Naive thymus-derived CD4-positive, alpha-beta T cell (primary cell): ENCODE measurements at regions not wholly inside any gene's neighbourhood (a gene's known extent, or its start where the extent isn't known, plus 50 kb on each side); places are given as distances from the start of the nearest gene placed in this dataset.
"Not testable (repeated sequence)": the region's sequence is repeated elsewhere in the genome, so short reads cannot be mapped to it uniquely, and the experiment has no call there.

Experiments
- ATAC-seq: fragments of 150-1000 bp; cut with Tn5 transposase; 2 replicates; pipeline ENCODE4 v1.10.0; 2021; ENCODE audit warnings: mild to moderate bottlenecking, moderate library complexity
- CTCF ChIA-PET: fragments of 350-600 bp; sonication (Branson Sonifier 250); formaldehyde crosslinking; loops from one replicate; lab custom pipeline; 2021; ENCODE audit warnings: antibody characterized with exemption; lab: Charles Lee
- POLR2A ChIA-PET: fragments of 350-600 bp; sonication (Branson Sonifier 250); formaldehyde crosslinking; loops from one replicate; lab custom pipeline; 2021; ENCODE audit warnings: antibody characterized with exemption, inconsistent platforms; lab: Charles Lee
- DNase-seq, 9 donors: peaks; one replicate each; pipeline versions ENCODE4 v3.0.0 to v3.0.0-alpha.2; 2020 to 2022; ENCODE audit warnings: mixed read lengths in 1 of 9
- H3K27ac ChIP-seq: one replicate; pipeline ENCODE4 v1.7.0; 2013; ENCODE audit warnings: mild to moderate bottlenecking, low read depth, low read length, moderate library complexity
- H3K27me3 ChIP-seq, 2 donors: one replicate each; pipeline ENCODE4 v1.7.0; 2013; ENCODE audit warnings: low read length in 2 of 2, mild to moderate bottlenecking in 2 of 2, moderate library complexity in 2 of 2; ENCODE audit not compliant: control insufficient read depth in 2 of 2, insufficient read depth in 2 of 2
- H3K36me3 ChIP-seq, 3 experiments: 1 replicate in 2 of 3; 2 replicates in 1 of 3; pipeline ENCODE4 v1.7.0; 2013; ENCODE audit warnings: low read length in 3 of 3, mild to moderate bottlenecking in 3 of 3, moderate library complexity in 1 of 3; ENCODE audit not compliant: insufficient read depth in 3 of 3, control insufficient read depth in 2 of 3
- H3K4me1 ChIP-seq, 2 donors: one replicate each; pipeline ENCODE4 v1.7.0; 2013; ENCODE audit warnings: low read length in 2 of 2, mild to moderate bottlenecking in 2 of 2, moderate library complexity in 1 of 2; ENCODE audit not compliant: control insufficient read depth in 2 of 2, insufficient read depth in 2 of 2
- H3K4me3 ChIP-seq: 2 replicates; pipeline ENCODE4 v1.7.0; 2013; ENCODE audit warnings: mild to moderate bottlenecking, low read length
- H3K9me3 ChIP-seq, 3 experiments: 1 replicate in 2 of 3; 2 replicates in 1 of 3; pipeline ENCODE4 v1.7.0; 2013; ENCODE audit warnings: low read length in 3 of 3; ENCODE audit not compliant: control insufficient read depth in 2 of 3
- H3K27ac Mint-ChIP-seq, 9 donors: one replicate each; pipeline ENCODE4 v1.8.0; 2020 to 2022; ENCODE audit warnings: mixed read lengths in 9 of 9, mild to moderate bottlenecking in 8 of 9, moderate library complexity in 5 of 9, inconsistent platforms in 2 of 9
- H3K27me3 Mint-ChIP-seq, 5 donors: one replicate each; pipeline ENCODE4 v1.8.0; 2021 to 2022; ENCODE audit warnings: mixed read lengths in 5 of 5, mild to moderate bottlenecking in 1 of 5
- H3K36me3 Mint-ChIP-seq, 5 donors: one replicate each; pipeline ENCODE4 v1.8.0; 2020 to 2022; ENCODE audit warnings: mixed read lengths in 5 of 5, mild to moderate bottlenecking in 3 of 5, inconsistent platforms in 1 of 5
- H3K4me1 Mint-ChIP-seq, 7 donors: one replicate each; pipeline ENCODE4 v1.8.0; 2020 to 2022; ENCODE audit warnings: mixed read lengths in 7 of 7, mild to moderate bottlenecking in 3 of 7, inconsistent platforms in 1 of 7
- H3K4me3 Mint-ChIP-seq, 10 donors: one replicate each; pipeline ENCODE4 v1.8.0; 2020 to 2022; ENCODE audit warnings: mild to moderate bottlenecking in 10 of 10, mixed read lengths in 10 of 10, moderate library complexity in 6 of 10, inconsistent platforms in 2 of 10
- H3K9me3 Mint-ChIP-seq, 11 donors: one replicate each; pipeline ENCODE4 v1.8.0; 2020 to 2022; ENCODE audit warnings: mixed read lengths in 11 of 11, mild to moderate bottlenecking in 4 of 11, inconsistent platforms in 1 of 11, moderate library complexity in 1 of 11
- intact Hi-C, 2 donors: fragments of 100-400 bp; cut with micrococcal nuclease; formaldehyde crosslinking; loops; one replicate each; pipeline ENCODE4 v1.15.1; 2023

DNA sequence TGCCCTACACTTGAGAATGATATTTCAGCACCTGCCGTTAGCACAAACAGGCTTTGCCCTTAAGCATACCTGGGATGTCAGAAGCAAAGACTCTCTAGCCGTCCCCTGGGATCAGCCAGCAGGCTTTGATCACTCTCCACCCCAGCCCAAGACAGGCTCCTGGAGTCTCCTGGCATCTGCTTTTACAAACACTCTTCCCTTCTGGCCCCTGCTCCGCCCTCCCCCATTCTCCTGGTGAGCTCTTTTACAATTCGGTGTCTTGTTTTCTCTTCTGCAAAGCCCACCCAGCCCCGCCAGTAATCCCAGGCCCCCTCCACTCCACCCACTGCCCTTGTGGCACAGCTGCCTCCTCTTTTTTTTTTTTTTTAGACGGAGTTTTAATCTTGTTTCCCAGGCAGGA is 50.4 kb downstream of the KATNIP start:
- intact Hi-C loops, result no loop called here

GRCh38 chr16:27602103-27602502 is 52.2 kb downstream of the KATNIP start:
- Mint-ChIP-seq H3K27me3 (no peaks in the 10 kb centered on the region), H3K9me3 (peaks cover 0 to 2% (median 0%) of the 10 kb centered on the region in 11 donors), H3K36me3 (peaks cover 0 to 13% (median 1%) of the 10 kb centered on the region in 5 donors), H3K4me3 (no peak overlapping the region), H3K4me1 (no peaks in the 10 kb centered on the region), H3K27ac (no peak overlapping the region)
- intact Hi-C loops, result no loop called here
- peaks cover 0 to 7% (median 0%) of the 10 kb centered on the region in 3 experiments for H3K36me3 ChIP-seq
- ChIA-PET CTCF (no interaction called here), POLR2A (no interaction called here)
- H3K4me3 ChIP-seq, result no peak overlapping the region
- H3K27ac ChIP-seq, result no peak overlapping the region
- ATAC-seq (no peak), DNase-seq (no peak)
- H3K9me3 ChIP-seq, result no peaks in the 10 kb centered on the region
- no peaks in the 10 kb centered on the region for H3K27me3 ChIP-seq
- H3K4me1 ChIP-seq, result no peaks in the 10 kb centered on the region

More for the DNA sequence above, 50.4 kb downstream of the KATNIP start:
- H3K27me3 Mint-ChIP-seq, result no peaks in the 10 kb centered on the region
- H3K4me3 Mint-ChIP-seq, result no peak overlapping the region
- ChIA-PET CTCF (no interaction called here), POLR2A (no interaction called here)
- Histone ChIP-seq H3K4me1 (no peaks in the 10 kb centered on the region), H3K4me3 (no peak overlapping the region), H3K27ac (no peak overlapping the region), H3K9me3 (no peaks in the 10 kb centered on the region), H3K27me3 (no peaks in the 10 kb centered on the region), H3K36me3 (peaks cover 0 to 7% (median 0%) of the 10 kb centered on the region in 3 experiments)
- no peak overlapping the region for H3K27ac Mint-ChIP-seq
- ATAC-seq (no peak), DNase-seq (no peak)
- no peaks in the 10 kb centered on the region for H3K4me1 Mint-ChIP-seq
- H3K36me3 Mint-ChIP-seq, result peaks cover 0 to 12% (median 0%) of the 10 kb centered on the region in 5 donors
- H3K9me3 Mint-ChIP-seq, result peaks cover 0 to 2% (median 0%) of the 10 kb centered on the region in 11 donors

DNA sequence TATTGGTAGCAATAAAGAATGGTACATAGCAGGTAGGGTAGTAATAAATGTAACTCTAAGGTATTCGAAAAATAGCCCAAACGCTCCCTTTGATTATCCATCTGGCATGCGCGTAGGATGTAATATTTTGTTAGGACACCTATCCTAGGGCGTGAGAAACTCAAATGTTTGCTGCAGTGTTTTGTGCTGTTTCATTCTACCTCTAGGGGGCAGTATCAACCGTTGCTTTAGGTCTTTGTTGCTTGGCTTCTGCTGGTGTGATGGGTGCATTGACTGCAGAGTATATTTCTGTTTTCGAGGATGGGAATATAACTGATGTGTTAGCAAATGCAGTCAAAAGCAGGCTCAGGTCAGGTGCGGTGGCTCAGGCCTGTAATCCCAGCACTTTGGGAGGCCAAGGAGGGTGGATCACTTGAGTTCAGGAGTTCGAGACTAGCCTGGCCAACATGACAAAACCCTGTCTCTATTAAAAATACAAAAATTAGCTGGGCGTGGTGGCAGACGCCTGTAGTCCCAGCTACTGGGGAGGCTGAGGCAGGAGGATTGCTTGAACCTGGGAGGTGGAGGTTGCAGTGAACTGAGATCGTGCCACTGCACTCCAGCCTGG is 55.7 kb downstream of the KATNIP start:
- DNase-seq, result peak in 1 of 9 donors; percentile 3
- intact Hi-C loops, ATAC-seq: not testable (repeated sequence)

GRCh38 chr16:27611340-27611739 is 61.4 kb downstream of the KATNIP start:
- CTCF ChIA-PET, result no interaction called here
- H3K4me1 ChIP-seq, result no peaks in the 10 kb centered on the region
- DNase-seq (no peak), ATAC-seq (no peak)
- Mint-ChIP-seq H3K27ac (no peak overlapping the region), H3K4me1 (peaks cover 0 to 10% (median 0%) of the 10 kb centered on the region in 7 donors), H3K9me3 (no peaks in the 10 kb centered on the region), H3K4me3 (no peak overlapping the region), H3K36me3 (peaks cover 0 to 45% (median 15%) of the 10 kb centered on the region in 5 donors), H3K27me3 (no peaks in the 10 kb centered on the region)
- H3K9me3 ChIP-seq, result no peaks in the 10 kb centered on the region
- POLR2A ChIA-PET, result no interaction called here
- no peak overlapping the region for H3K4me3 ChIP-seq
- H3K36me3 ChIP-seq, result no peaks in the 10 kb centered on the region
- H3K27me3 ChIP-seq, result no peaks in the 10 kb centered on the region
- intact Hi-C loops, result no loop called here
- H3K27ac ChIP-seq, result no peak overlapping the region

More for the DNA sequence above, 55.7 kb downstream of the KATNIP start:
- H3K9me3 Mint-ChIP-seq, H3K27ac ChIP-seq, CTCF ChIA-PET, H3K36me3 ChIP-seq, H3K4me3 Mint-ChIP-seq, H3K27me3 Mint-ChIP-seq, H3K27me3 ChIP-seq, H3K4me1 ChIP-seq, H3K4me1 Mint-ChIP-seq, H3K27ac Mint-ChIP-seq, H3K9me3 ChIP-seq, POLR2A ChIA-PET, H3K4me3 ChIP-seq: not testable (repeated sequence)
- H3K36me3 Mint-ChIP-seq, result peaks cover 0 to 30% (median 10%) of the 10 kb centered on the region in 5 donors

GRCh38 chr16:27613238-27613791 is 63.4 kb downstream of the KATNIP start:
- Mint-ChIP-seq H3K27ac (no peak overlapping the region), H3K4me3 (no peak overlapping the region), H3K9me3 (no peaks in the 10 kb centered on the region), H3K36me3 (peaks cover 0 to 36% (median 11%) of the 10 kb centered on the region in 5 donors), H3K27me3 (no peaks in the 10 kb centered on the region), H3K4me1 (peaks cover 0 to 10% (median 0%) of the 10 kb centered on the region in 7 donors)
- ATAC-seq, result no peak
- H3K4me1 ChIP-seq, result no peaks in the 10 kb centered on the region
- intact Hi-C loops, result no loop called here
- no peaks in the 10 kb centered on the region for H3K36me3 ChIP-seq
- H3K27me3 ChIP-seq, result no peaks in the 10 kb centered on the region
- CTCF ChIA-PET, result no interaction called here
- no peak overlapping the region for H3K4me3 ChIP-seq
- H3K27ac ChIP-seq, result no peak overlapping the region
- POLR2A ChIA-PET, result no interaction called here
- no peaks in the 10 kb centered on the region for H3K9me3 ChIP-seq
- DNase-seq, result no peak

DNA sequence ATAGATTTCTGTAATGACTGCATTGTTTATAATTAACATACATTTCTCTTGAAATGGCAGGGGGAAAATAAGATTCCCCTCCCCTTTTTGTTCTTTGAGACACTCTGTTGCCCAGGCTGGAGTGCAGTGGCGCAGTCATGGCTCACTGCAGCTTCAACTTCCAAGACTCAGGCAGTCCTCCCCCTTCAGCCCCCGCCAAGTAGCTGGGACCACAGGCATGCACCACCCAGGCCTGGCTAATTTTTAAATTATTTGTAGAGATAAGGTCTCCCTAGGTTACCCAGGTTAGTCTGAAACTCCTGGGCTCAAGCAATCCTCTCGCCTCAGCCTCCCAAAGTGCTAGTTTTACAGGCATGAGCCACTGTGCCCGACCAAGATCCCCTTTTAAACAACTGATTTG is 67.7 kb downstream of the KATNIP start:
- no peak overlapping the region for H3K4me3 Mint-ChIP-seq
- no peak overlapping the region for H3K27ac Mint-ChIP-seq
- no peaks in the 10 kb centered on the region for H3K9me3 Mint-ChIP-seq
- no peaks in the 10 kb centered on the region for H3K27me3 Mint-ChIP-seq
- DNase-seq (no peak), ATAC-seq (no peak)
- Histone ChIP-seq H3K4me3 (no peak overlapping the region), H3K4me1 (no peaks in the 10 kb centered on the region), H3K9me3 (no peaks in the 10 kb centered on the region), H3K36me3 (peaks cover 0 to 5% (median 0%) of the 10 kb centered on the region in 3 experiments), H3K27ac (no peak overlapping the region), H3K27me3 (no peaks in the 10 kb centered on the region)
- H3K36me3 Mint-ChIP-seq, result peaks cover 3 to 48% (median 14%) of the 10 kb centered on the region in 5 donors
- POLR2A ChIA-PET, result no interaction called here
- H3K4me1 Mint-ChIP-seq, result peaks cover 0 to 6% (median 0%) of the 10 kb centered on the region in 7 donors
- CTCF ChIA-PET, result no interaction called here
- intact Hi-C loops, result no loop called here

DNA sequence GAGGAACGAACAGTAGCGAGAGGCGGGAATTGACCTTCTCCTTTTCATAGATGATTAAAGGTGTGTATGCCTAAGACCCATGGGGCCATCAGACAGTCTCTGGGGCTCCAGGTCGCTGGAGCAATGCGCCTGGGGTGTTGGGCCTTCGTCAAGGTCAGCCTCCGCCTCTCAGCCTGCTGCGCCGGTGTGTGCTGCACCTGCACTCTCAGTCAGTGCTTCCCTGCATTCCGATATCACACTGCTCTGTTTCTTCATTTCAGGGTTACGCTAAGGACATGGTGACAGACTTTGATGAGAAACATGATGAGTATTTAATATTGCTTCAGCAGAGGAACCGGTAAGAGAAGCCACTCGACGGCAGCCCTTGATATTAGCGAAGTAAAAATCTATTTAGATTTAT is 68.2 kb downstream of the KATNIP start:
- ATAC-seq, result no peak

More for the DNA sequence above, 68.2 kb downstream of the KATNIP start:
- H3K9me3 Mint-ChIP-seq, result no peaks in the 10 kb centered on the region
- CTCF ChIA-PET, result no interaction called here
- H3K36me3 Mint-ChIP-seq, result peaks cover 3 to 48% (median 14%) of the 10 kb centered on the region in 5 donors
- no peaks in the 10 kb centered on the region for H3K9me3 ChIP-seq
- H3K27me3 Mint-ChIP-seq, result no peaks in the 10 kb centered on the region
- no peak overlapping the region for H3K4me3 ChIP-seq
- no peak for DNase-seq
- no peaks in the 10 kb centered on the region for H3K4me1 ChIP-seq
- intact Hi-C loops, result no loop called here
- no peaks in the 10 kb centered on the region for H3K27me3 ChIP-seq
- H3K4me3 Mint-ChIP-seq, result no peak overlapping the region
- peaks cover 0 to 6% (median 0%) of the 10 kb centered on the region in 7 donors for H3K4me1 Mint-ChIP-seq
- H3K36me3 ChIP-seq, result peaks cover 0 to 5% (median 0%) of the 10 kb centered on the region in 3 experiments
- no peak overlapping the region for H3K27ac ChIP-seq
- H3K27ac Mint-ChIP-seq, result no peak overlapping the region
- POLR2A ChIA-PET, result no interaction called here
